HG02970 (cell line): ENCODE measurements at regions not wholly inside any gene's neighbourhood (a gene's known extent, or its start where the extent isn't known, plus 50 kb on each side); places are given as distances from the start of the nearest gene placed in this dataset.
"Not testable (repeated sequence)": the region's sequence is repeated elsewhere in the genome, so short reads cannot be mapped to it uniquely, and the experiment has no call there.

Experiments used
- ATAC-seq: cut with Tn5 transposase; IDR thresholded peaks from one replicate; pipeline ENCODE4 v1.9.1; 2021; ENCODE audit warnings: mild to moderate bottlenecking, moderate library complexity, moderate number of reproducible peaks; ENCODE audit not compliant: unreplicated experiment, low FRiP score

DNA sequence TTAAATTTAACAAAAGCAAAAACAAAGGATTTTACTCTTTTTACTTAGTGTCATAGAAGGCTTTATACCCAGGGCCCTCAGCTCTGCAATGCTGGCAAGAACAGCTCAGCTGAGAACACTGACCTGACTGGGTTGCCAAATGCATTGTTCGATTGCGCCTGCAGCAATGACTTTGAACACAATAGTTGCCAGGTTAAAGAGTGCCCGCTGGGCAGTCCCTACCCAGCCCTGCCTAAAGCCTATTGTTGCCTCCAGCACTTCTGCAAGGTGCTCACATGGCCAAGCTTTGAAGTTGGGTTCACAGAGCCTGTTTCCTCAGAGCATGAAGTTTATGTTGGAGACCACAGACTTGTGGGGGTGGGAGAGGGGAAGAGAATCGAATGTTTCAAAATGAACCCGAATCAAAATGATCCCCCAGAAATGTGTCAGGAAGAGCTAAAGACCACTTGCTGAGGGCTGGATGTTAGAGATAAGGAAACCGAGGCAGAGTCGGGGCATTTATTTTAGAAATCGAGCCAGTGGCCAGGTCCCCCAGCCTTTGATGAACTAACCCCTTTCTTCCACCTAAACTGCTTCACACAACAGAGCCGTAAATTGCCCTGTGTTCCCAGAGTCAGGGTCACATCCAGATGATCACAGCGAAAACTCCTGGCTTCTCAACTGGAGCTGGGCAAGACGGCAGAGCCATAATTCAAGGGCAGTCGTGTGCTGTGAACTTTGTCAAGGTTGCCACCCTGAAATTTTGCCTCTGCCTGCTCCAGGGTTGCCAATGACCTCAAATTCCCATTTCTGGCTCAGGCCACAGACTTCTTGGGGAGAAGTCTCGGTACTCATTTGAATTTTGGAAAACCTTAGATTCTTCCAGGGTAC is 55.0 kb downstream of the FOXA2 start:
- ATAC-seq: no peak

- ATAC-seq: no peak
These were observed 57.8 kb downstream of the FOXA2 start for GRCh38 chr20:22526512-22527012.

DNA sequence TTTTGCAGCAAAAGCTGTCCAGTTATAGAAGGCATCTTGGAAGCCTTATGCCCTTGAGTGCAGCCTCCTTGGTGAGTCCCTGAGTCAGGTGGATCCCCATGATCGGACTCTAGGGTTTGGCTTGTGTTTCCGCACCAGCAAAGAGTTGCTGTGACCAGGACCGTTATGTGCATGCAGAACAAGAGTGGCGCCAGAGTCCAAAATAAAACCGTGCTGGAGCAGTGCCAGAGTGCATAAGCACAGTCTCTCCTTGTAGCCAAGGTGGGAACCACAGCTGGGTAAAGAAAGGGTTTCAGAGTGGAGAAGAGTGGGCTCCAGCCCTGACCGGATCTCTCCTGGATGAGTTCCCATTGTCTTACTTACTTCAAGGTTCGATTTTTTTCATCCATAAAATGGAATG is 58.6 kb downstream of the FOXA2 start:
- ATAC-seq: no peak

DNA sequence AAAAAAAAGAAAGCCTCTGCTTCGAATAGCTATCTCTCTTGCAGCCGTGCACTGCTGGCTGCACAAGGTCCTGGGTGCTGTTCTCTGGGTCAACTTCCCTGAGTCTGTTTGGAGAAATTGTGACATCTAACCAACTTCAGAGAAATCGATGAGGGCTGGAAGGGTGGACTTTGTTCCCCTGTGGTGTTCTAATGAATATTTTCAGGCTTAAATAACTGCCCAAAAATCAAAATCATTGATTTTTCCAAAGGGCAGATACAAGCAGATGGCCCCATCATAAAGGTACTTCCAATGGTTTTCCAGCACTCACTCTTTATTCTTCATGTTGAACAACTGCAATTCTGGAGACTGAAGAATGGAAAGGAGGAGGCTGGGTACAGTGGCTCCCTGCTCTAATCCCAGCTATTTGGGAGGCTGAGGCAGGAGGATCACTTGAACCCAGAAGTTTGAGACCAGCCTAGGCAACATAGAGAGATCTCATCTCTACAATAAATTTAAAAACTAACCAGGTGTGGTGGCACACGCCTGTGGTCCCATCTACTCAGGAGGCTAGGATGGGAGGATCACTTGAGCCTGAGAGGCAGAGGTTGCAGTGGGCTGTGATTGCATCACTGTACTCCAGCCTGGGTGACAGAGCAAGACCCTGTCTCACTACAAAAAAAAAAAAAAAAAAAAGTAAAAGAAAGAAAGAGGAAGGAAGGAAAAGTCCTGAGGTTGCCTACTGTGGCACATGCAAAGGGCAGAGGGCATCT is 59.1 kb downstream of the FOXA2 start:
- no peak for ATAC-seq

- no peak for ATAC-seq
These were observed 59.9 kb downstream of the FOXA2 start for GRCh38 chr20:22524393-22525015.

- ATAC-seq: no peak
These were observed 60.6 kb downstream of the FOXA2 start for GRCh38 chr20:22523499-22524392.

- no peak for ATAC-seq
These were observed 61.3 kb downstream of the FOXA2 start for GRCh38 chr20:22523128-22523498.

- no peak for ATAC-seq
These were observed 61.7 kb downstream of the FOXA2 start for GRCh38 chr20:22522701-22523100.

DNA sequence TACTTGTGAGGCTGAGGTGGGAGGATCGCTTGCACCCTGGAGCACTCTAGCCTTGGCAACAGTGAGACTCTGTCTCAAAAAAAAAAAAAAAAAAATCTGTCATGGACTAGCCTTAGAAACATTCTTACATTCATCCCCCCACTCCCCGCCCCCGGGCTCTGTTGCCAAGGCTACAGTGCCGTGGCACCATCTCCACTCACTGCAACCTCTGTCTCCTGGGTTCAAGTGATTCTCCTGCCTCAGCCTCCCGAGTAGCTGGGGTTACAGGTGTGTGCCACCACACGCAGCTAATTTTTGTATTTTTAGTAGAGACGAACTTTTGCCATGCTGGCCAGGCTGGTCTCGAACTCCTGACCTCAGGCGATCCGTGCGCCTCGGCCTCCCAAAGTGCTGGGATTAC is 62.4 kb downstream of the FOXA2 start:
- not testable (repeated sequence) for ATAC-seq

GRCh38 chr20:22520381-22520780 is 64.0 kb downstream of the FOXA2 start:
- ATAC-seq: no peak

GRCh38 chr20:22515264-22515663 is 69.1 kb downstream of the FOXA2 start:
- ATAC-seq: no peak

DNA sequence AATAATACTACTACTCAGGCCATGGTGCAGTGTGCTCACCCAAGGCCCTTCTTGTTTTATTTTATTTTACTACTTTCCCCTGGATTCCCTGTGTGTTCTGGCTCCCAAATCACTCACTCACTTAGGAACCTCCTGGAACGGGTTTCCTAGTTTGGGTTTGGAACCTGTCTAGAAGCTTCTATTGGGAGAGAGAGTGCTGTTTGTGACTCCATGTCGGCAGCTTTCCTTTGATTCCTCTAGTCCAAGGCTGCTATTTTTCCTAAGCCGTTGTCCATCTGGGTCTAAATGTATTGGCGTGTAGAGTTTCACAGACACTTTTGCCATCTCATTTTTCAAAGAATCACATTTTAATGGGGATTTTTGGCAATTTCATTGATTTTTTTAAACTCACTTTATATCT is 70.8 kb downstream of the FOXA2 start:
- no peak for ATAC-seq

GRCh38 chr20:22512911-22513489 is 71.4 kb downstream of the FOXA2 start:
- ATAC-seq: no peak

DNA sequence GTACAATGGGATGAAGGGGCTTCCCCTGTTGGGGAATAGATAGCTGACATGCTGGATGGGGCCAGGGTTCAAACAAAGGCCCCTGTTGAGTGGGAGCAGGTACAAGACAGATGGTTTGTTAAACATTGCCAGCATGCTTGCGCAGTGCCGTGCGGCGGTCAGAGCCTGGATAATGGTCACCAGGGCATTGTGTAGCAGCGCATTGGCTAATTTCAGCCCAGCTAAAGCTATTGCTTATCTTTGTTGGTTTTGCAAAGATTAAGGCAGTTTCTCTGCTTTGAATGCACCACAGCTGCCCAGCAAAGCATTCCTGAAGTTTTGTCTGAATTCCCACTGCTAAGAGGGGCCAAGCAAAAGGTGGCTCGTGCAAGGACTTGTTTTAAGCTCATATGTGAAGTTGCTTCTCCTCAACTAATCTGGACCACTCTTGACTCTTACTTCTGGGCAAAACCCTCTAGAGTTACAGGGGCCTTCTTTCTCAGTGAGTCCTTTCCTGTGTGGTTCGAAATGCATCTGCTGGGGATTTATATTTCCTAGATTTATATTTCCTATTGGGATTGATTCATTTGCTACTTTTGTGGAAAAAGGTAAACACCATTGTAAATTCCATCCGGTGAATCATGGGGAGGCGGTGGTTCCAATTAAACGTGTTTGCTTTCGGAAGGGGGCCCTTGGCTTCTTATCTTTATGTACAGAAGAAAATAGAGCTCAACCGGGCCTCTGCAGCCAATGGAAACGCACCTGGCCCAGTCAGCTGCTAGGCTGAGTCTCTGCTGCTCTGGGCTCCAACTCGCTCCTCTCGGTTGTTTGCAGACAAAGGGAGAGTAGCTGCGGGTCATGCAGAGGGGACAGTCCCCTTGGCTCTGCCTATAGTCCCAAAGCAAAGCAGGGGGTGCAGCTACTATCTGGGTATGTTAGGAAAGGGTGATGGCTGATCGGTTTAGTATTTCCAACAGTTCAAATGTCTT is 72.1 kb downstream of the FOXA2 start:
- no peak for ATAC-seq

- ATAC-seq: no peak
These were observed 74.6 kb downstream of the FOXA2 start for GRCh38 chr20:22509843-22510147.

DNA sequence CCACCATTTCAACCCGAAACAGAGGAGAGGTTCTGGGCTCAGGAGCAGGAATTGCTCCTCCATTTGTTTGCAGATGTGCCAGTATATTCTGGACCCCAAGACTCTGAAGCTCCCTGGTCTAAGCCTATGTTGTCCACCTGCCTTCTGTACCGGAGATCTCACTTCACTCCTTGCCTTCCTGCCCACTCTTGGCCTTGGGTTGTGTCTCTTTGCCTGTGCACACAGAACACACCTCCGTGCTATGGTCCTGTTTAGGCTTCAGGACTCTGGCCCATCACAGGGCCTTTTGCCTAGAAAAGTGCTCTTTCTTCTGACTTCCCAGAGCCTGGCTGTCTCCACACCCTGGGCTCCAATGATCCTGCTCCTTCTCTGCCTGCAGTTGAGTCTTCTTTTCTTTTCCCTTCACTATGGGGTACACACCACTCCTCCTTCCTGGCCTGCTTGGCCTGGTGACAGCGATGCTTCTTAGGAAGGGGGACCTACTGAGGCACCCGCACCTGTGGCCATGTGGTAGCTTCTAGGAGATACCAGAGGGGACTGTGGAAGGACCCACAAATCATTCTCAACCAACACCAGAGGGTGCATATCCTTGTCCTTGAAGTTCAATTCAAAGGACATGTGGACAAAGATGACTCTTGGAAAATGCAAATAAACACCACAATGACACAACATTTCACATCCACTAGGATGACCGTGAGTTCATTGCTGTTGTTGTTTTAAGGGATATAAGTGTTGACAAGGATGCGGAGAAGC is 75.1 kb downstream of the FOXA2 start:
- ATAC-seq: no peak

GRCh38 chr20:22508426-22508825 is 75.9 kb downstream of the FOXA2 start:
- ATAC-seq: no peak
